Gastroesophageal sphincter (tissue), 3 donors: ENCODE measurements at regions not wholly inside any gene's neighbourhood (a gene's known extent, or its start where the extent isn't known, plus 50 kb on each side); places are given as distances from the start of the nearest gene placed in this dataset.

Experiments
- EP300 ChIP-seq: sonication (generic); formaldehyde crosslinking; IDR thresholded peaks from one replicate; pipeline ENCODE4 v1.6.1; 2017; ENCODE audit warnings: antibody characterized with exemption, mild to moderate bottlenecking
- POLR2A ChIP-seq, 2 donors: fragments of 450-650 bp; IDR thresholded peaks; one replicate each; pipeline ENCODE4 v1.6.1; 2017; ENCODE audit warnings: antibody characterized with exemption in 2 of 2, mild to moderate bottlenecking in 2 of 2, moderate library complexity in 1 of 2
- POLR2AphosphoS5 ChIP-seq: sonication (generic); formaldehyde crosslinking; IDR thresholded peaks from one replicate; pipeline ENCODE4 v1.6.1; 2017; ENCODE audit warnings: antibody characterized with exemption
- TF ChIP-seq, protein P1 (sequence below), 4 experiments: fragments of 200-600 bp in 2 of 4; fragments of 450-650 bp in 2 of 4; sonication (generic) in 1 of 4; IDR thresholded peaks; one replicate each; pipeline ENCODE4 v1.5.1; 2017 to 2019; ENCODE audit warnings: antibody characterized with exemption in 4 of 4, mild to moderate bottlenecking in 2 of 4, moderate library complexity in 2 of 4

DNA sequence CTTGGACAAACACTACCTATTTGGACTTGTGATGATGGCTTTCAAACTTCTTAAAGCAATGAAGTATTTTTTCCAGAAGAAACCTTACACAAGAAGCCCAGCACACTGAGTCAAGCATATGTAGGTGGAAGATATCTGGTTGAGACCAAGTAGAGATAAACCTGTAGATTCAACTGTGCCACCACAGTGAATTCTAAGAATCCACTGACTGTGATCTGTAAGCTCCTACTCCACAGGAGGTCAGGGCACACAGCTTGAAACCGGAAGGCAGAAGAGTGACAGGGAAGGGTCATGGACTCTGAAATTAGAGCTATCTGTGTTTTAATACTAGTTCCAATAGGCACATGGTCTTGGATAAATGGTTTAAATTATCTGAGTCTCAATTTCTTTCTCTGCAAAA, 404.5 kb downstream of the ETS1 start:
- no peak for TF ChIP-seq EP300
- TF ChIP-seq, protein P1, sequence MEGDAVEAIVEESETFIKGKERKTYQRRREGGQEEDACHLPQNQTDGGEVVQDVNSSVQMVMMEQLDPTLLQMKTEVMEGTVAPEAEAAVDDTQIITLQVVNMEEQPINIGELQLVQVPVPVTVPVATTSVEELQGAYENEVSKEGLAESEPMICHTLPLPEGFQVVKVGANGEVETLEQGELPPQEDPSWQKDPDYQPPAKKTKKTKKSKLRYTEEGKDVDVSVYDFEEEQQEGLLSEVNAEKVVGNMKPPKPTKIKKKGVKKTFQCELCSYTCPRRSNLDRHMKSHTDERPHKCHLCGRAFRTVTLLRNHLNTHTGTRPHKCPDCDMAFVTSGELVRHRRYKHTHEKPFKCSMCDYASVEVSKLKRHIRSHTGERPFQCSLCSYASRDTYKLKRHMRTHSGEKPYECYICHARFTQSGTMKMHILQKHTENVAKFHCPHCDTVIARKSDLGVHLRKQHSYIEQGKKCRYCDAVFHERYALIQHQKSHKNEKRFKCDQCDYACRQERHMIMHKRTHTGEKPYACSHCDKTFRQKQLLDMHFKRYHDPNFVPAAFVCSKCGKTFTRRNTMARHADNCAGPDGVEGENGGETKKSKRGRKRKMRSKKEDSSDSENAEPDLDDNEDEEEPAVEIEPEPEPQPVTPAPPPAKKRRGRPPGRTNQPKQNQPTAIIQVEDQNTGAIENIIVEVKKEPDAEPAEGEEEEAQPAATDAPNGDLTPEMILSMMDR (IDR thresholded peaks at IDR 0.05): no peak
- TF ChIP-seq POLR2A (IDR thresholded peaks at IDR 0.05): no peak
- no peak for TF ChIP-seq POLR2AphosphoS5
